ENCODE measurements at regions not wholly inside any gene's neighbourhood (a gene's known extent, or its start where the extent isn't known, plus 50 kb on each side); places are given as distances from the start of the nearest gene placed in this dataset.
"Not testable (repeated sequence)": the region's sequence is repeated elsewhere in the genome, so short reads cannot be mapped to it uniquely, and the experiment has no call there.

GRCh38 chr2:4049463-4049862 lies 346.1 kb downstream of the DCDC2C start:
- no peak for DNase-seq

GRCh38 chr2:4053769-4054493 lies 350.6 kb downstream of the DCDC2C start:
- DNase-seq, result no peak

- DNase-seq, result no peak
These were observed 362.8 kb downstream of the DCDC2C start for GRCh38 chr2:4066217-4066616.

- DNase-seq, result no peak
These were observed 369.7 kb downstream of the DCDC2C start for GRCh38 chr2:4073026-4073569.

GRCh38 chr2:4077017-4077416 lies 373.6 kb downstream of the DCDC2C start:
- no peak for DNase-seq

- DNase-seq, result no peak
These were observed 381.8 kb downstream of the DCDC2C start for GRCh38 chr2:4085186-4085585.

- no peak for DNase-seq
These were observed 387.6 kb downstream of the DCDC2C start for GRCh38 chr2:4090668-4091630.

- DNase-seq, result no peak
These were observed 388.5 kb downstream of the DCDC2C start for GRCh38 chr2:4091869-4092268.

GRCh38 chr2:4094743-4095142 lies 391.4 kb downstream of the DCDC2C start:
- DNase-seq, result no peak

GRCh38 chr2:4096978-4097766 lies 393.8 kb downstream of the DCDC2C start:
- no peak for DNase-seq

- DNase-seq, result no peak
These were observed 394.8 kb downstream of the DCDC2C start for GRCh38 chr2:4098137-4098536.

- no peak for DNase-seq
These were observed 398.6 kb downstream of the DCDC2C start for GRCh38 chr2:4101936-4102335.

- no peak for DNase-seq
These were observed 403.8 kb downstream of the DCDC2C start for GRCh38 chr2:4107179-4107578.

GRCh38 chr2:4110273-4110672 lies 406.9 kb downstream of the DCDC2C start:
- no peak for DNase-seq

- not testable (repeated sequence) for DNase-seq
These were observed 412.1 kb downstream of the DCDC2C start for GRCh38 chr2:4115435-4115834.

- DNase-seq, result no peak
These were observed 419.4 kb downstream of the DCDC2C start for GRCh38 chr2:4122726-4123125.

GRCh38 chr2:4130651-4131050 lies 427.3 kb downstream of the DCDC2C start:
- no peak for DNase-seq

- DNase-seq, result no peak
These were observed 431.5 kb downstream of the DCDC2C start for GRCh38 chr2:4134551-4135550.

GRCh38 chr2:4135765-4136164 lies 432.4 kb downstream of the DCDC2C start:
- no peak for DNase-seq

- DNase-seq, result no peak
These were observed 435.9 kb downstream of the DCDC2C start for GRCh38 chr2:4139316-4139715.

- no peak for DNase-seq
These were observed 436.4 kb downstream of the DCDC2C start for GRCh38 chr2:4139731-4140130.
